ENCODE measurements at regions not wholly inside any gene's neighbourhood (a gene's known extent, or its start where the extent isn't known, plus 50 kb on each side); places are given as distances from the start of the nearest gene placed in this dataset.

GRCh38 chr11:109298865-109299264 is 123.1 kb upstream of the C11orf87 start:
- DNase-seq: no peak

- no peak for DNase-seq
Observed at GRCh38 chr11:109300211-109300610, 121.8 kb upstream of the C11orf87 start.

DNA sequence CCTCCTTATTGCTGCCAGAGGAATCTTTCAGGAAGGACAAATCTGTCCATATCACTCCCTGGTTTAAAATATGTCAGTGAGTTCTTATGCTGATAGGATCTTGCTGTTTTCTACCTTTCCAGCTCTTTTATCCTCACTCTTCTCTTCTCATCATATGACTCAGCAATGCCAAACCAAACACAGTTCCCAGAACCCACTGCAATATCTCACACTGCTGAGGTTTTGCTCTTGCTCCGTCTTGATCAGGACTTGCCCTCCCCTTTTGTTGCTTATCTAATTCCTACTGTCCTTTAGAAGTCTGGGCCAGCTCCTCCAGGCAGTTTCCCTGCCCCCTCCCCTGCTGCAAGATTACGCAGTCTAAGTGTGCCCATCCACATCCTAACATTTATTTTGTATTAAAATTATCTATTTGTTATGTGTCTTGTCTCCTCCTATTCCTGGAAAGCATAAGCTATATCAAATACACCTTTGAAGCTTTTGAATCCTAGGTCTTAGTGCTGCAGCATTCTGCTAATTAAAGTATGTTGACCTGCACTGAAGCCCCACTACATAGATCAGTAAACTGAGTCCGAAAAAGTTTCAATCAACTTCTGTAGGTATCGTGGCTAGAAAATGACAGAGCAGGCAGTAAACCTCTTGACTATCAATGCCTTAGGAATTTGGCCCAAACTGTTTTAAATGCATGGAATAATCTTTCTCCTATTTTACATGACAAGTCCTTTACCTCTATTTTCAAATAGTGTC is 119.2 kb upstream of the C11orf87 start:
- DNase-seq: no peak

GRCh38 chr11:109303342-109303741 is 118.6 kb upstream of the C11orf87 start:
- no peak for DNase-seq

GRCh38 chr11:109304159-109304558 is 117.8 kb upstream of the C11orf87 start:
- DNase-seq: no peak

DNA sequence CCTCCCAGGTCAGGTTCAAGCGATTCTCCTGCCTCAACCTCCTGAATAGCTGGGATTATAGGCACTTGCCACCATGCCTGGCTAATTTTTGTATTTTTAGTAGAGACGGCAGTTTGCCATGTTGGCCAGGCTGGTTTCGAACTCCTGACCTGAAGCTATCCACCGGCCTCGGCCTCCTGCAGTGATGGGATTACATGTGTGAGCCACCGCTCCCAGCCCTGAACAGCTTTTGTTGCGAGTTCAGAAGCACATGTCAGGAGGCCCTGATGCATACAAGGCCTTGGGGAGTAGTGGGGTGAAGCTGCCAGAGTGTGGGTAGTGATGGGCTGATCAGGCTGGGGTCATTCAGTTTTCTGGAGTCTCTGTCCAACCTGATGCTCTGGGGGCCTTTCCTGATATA is 117.0 kb upstream of the C11orf87 start:
- DNase-seq: no peak

- DNase-seq: no peak
Observed at GRCh38 chr11:109306322-109306721, 115.7 kb upstream of the C11orf87 start.

DNA sequence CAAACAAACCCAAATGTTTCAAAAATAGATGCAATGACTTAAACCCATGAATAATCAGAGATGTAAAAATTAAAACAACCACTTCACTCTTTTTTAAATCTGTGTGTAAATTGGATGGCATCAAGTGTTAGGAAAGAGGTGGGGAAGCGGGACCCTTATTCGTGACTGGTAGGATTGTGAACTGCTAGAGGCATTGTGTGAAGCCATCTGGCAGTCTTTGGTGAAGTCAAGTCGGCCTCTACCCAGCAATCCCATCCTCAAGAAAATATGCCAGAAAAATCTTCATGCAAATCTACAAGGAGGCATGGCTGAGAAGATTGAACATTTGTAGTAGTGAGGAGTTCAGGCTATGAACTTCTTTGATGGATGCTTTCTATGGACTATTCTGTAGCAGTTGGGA is 114.6 kb upstream of the C11orf87 start:
- DNase-seq: no peak

DNA sequence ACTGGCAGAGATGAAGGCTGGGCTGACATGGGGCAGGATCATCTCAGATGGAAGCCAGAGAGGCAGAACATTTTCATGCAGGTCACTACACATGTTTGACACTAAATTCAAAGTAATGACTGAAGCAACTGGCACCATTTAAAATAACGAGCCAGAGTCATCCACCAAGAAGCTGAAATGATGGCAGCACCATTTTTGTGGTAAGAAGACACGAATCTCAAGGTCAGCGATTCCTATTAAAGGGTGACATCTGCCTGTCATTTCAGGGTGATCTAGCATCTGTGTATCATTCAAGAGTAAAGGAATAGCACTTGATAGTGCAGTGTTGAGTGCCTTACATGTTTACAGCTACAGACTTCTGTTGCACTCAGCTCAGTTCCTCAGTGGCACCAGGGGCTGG is 113.4 kb upstream of the C11orf87 start:
- no peak for DNase-seq

GRCh38 chr11:109309153-109309552 is 112.8 kb upstream of the C11orf87 start:
- no peak for DNase-seq

GRCh38 chr11:109317726-109318125 is 104.3 kb upstream of the C11orf87 start:
- DNase-seq: no peak

DNA sequence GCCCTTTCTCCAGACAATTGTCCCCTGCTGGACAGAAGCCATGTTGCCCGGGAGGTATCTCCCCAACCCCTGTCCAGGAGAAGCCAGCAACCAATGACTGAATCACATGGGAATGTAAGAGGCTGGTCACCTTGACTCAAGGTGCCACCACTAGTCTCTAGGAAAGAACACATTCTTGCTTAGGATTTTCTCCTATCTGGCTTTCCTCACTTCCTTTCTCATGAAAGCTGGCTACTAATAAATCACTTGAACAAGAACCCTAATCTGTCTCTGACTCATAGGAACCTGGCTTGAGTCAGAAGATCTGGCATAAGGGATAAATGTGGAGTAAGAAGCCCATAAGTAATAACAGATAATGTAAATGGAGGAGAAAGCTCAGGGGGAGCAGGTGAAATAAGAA is 101.4 kb upstream of the C11orf87 start:
- DNase-seq: no peak

GRCh38 chr11:109326781-109327180 is 95.2 kb upstream of the C11orf87 start:
- DNase-seq: no peak

DNA sequence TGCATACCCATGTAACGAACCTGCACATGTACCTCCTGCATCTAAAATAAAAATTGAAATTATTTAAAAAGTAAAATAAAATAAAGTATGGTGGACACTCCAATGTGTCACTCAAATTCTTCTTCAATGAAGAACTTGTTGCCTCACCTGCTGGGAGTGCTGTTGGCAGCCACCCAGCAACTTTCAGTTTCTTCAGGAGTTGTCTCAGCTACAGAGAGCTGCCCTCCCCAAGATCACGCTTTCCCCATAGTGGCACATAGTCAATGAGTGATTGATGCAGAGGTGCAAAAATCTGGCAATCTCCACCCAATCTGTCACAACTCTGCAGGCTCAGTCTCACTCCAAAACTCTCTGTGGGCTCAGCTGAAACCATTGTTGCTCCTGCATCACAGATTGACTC is 92.3 kb upstream of the C11orf87 start:
- DNase-seq: no peak

DNA sequence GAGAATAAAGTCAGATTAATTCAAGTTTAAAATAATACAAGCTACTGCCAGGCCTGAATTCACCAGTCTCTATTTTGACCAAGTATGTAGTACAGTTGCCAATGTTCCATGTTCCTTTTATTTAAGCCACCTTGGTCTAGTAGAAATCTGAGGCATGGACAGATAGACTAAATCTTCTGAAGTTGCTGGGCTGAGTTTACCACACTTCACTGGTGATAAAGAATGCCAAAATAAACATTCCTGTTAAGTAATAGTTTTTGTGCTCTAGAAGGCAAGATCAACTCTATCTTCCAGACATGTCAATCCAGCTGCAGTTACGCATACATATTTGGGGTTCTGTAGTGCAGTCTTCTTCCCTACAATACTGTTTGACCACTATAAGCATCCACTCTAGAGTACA is 83.9 kb upstream of the C11orf87 start:
- no peak for DNase-seq

GRCh38 chr11:109342261-109342660 is 79.7 kb upstream of the C11orf87 start:
- no peak for DNase-seq

- DNase-seq: no peak
Observed at GRCh38 chr11:109343242-109343641, 78.7 kb upstream of the C11orf87 start.

GRCh38 chr11:109347304-109347703 is 74.7 kb upstream of the C11orf87 start:
- no peak for DNase-seq

- DNase-seq: no peak
Observed at GRCh38 chr11:109349276-109350080, 72.5 kb upstream of the C11orf87 start.

GRCh38 chr11:109350091-109350490 is 71.9 kb upstream of the C11orf87 start:
- DNase-seq: no peak

GRCh38 chr11:109362059-109362458 is 59.9 kb upstream of the C11orf87 start:
- no peak for DNase-seq

GRCh38 chr11:109363682-109364081 is 58.3 kb upstream of the C11orf87 start:
- no peak for DNase-seq

DNA sequence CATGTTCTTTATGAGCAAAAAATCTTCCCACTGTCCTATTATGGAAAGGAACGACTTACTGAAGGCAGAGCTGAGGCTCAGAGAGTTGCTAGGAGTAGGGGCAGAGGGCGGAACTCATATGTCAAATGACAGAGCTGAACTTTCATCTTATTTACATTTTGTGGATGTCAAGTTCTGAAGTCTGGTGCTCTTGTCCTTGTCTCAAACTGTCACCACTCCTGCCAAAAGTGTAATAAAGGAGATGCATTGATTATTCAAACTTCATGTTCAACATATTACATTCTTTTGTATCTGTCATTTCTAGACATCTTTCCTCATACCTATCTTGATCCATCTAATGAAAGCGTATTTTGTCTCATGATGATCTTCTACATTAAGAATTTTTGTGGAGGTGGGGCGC is 57.1 kb upstream of the C11orf87 start:
- no peak for DNase-seq

GRCh38 chr11:109371444-109372176 is 50.4 kb upstream of the C11orf87 start:
- no peak for DNase-seq
